Motor neuron (in vitro differentiated cells): ENCODE measurements at regions not wholly inside any gene's neighbourhood (a gene's known extent, or its start where the extent isn't known, plus 50 kb on each side); places are given as distances from the start of the nearest gene placed in this dataset.
A peak's percentile ranks its signal among the peaks of the same experiment; 100 is the strongest.

Experiments used
- ATAC-seq, 8 experiments: fragments of 200-7000 bp; cut with Tn5 transposase; replicated peaks in 6 of 8; 2 replicates each; pipeline ENCODE4 v1.8.0; 2021; ENCODE audit warnings: mild to moderate bottlenecking in 8 of 8, moderate library complexity in 8 of 8
- H3K27ac ChIP-seq, 2 donors: fragments of 250-450 bp; sonication (Bioruptor Pico); 2 replicates each; pipeline ENCODE4 v1.9.0; 2021; ENCODE audit warnings: antibody characterized with exemption in 2 of 2, mild to moderate bottlenecking in 2 of 2, moderate library complexity in 1 of 2
- H3K4me1 ChIP-seq, 2 donors: fragments of 250-450 bp; sonication (Bioruptor Pico); replicated peaks in 1 of 2; 2 replicates each; pipeline ENCODE4 v1.6.1; 2021; ENCODE audit warnings: antibody characterized with exemption in 2 of 2, mild to moderate bottlenecking in 2 of 2, moderate library complexity in 1 of 2
- H3K4me3 ChIP-seq, 5 donors: fragments of 250-450 bp; sonication (Bioruptor Pico); 2 replicates each; pipeline ENCODE4 v1.9.0; 2021; ENCODE audit warnings: antibody characterized with exemption in 5 of 5, mild to moderate bottlenecking in 5 of 5, moderate library complexity in 4 of 5
- WGBS, 10 experiments: fragments of 450-650 bp; shearing (Covaris generic); methylation state at CpG; one replicate each; pipeline ENCODE4 v1.0.0; 2022; 5-methylcytosine and 5-hydroxymethylcytosine counted together
- in situ Hi-C, 9 experiments: fragments of 400-800 bp; cut with MboI; loops; one replicate each; pipeline ENCODE4 v1.15.0; 2021; ENCODE audit warnings: low sequenced_read_pairs in 9 of 9, low pct_unique_long_range_greater_than_20kb in 2 of 9; ENCODE audit not compliant: unreplicated experiment in 9 of 9

DNA sequence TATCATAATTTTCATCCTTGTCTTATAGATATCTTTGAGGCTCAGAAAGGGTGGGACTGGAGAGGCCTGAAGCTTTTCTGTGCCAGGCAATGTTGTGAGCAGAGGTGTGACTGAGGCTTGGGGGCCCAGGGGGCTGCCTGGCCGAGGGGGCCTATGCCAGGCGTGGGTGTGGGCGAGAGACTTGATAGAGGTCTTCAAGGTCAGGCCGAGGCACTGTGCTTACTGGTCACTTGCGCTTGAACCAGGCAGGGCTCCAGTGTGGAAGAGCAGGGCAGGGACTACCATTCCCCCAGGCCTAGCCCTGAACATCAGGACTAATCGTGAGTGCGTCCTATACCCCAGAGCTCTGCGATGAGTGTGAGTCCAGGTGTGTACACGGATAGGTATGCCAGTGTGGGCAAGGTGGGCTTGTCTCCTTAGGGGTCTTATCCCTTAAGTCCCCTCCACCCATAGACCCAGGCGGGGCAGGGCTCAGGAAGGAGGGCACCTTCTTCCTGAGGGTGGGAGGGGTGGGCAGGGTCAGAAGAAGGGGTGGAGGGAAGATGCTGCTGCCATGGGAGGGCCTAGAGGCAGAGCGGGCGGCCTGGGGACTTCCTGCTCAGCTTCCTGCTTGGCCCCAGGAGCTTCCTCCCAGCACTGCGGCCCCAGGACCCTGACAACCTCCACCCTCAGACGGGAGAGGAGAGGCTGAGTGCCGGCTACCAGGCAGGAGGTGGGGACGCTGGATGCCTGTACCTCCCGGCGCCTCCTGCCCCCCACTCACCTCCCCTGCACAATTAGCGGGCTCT, 84.7 kb downstream of the LINGO1 start:
- in situ Hi-C loops, result loop anchor here in 5 of 9 experiments (25.0 kb wide), 1 partner anchor 436 kb away; no protein-coding TSS in a partner anchor
- Histone ChIP-seq H3K4me3 (no peak overlapping the region), H3K4me1 (peaks cover 47 to 58% of the 10 kb centered on the region in 2 donors), H3K27ac (no peak overlapping the region)
- 58 to 100% (median 94%) methylated on average over 1 to 5 of the region's 19 CpGs; no CpG with 5 or more reads in 6 of the 10 experiments for WGBS, 10 experiments
- peak in 3 of 8 experiments; percentile 1 to 5 (median 2) for ATAC-seq

GRCh38 chr15:77546870-77547269, 85.8 kb downstream of the LINGO1 start:
- no peak overlapping the region for H3K4me3 ChIP-seq
- in situ Hi-C loops, result loop anchor here in 5 of 9 experiments (25.0 kb wide), 1 partner anchor 435 kb away; no protein-coding TSS in a partner anchor
- no peak for ATAC-seq
- peaks cover 49 to 58% of the 10 kb centered on the region in 2 donors for H3K4me1 ChIP-seq
- H3K27ac ChIP-seq, result no peak overlapping the region
- WGBS, 10 experiments, result 60 to 100% (median 100%) methylated on average over 1 of the region's 1 CpG; no CpG with 5 or more reads in 4 of the 10 experiments

- 0 to 53% (median 27%) methylated on average over 2 to 3 of the region's 4 CpGs; no CpG with 5 or more reads in 7 of the 10 experiments for WGBS, 10 experiments
- H3K27ac ChIP-seq, result no peak overlapping the region
- peaks cover 50 to 58% of the 10 kb centered on the region in 2 donors for H3K4me1 ChIP-seq
- in situ Hi-C loops, result loop anchor here in 5 of 9 experiments (25.0 kb wide), 1 partner anchor 434 kb away; no protein-coding TSS in a partner anchor
- no peak overlapping the region for H3K4me3 ChIP-seq
- ATAC-seq, result peak in 4 of 8 experiments; percentile 3 to 32 (median 8)
Measured at GRCh38 chr15:77546050-77546501, 86.6 kb downstream of the LINGO1 start.

GRCh38 chr15:77545058-77545457, 87.7 kb downstream of the LINGO1 start:
- ATAC-seq, result no peak
- 67 to 100% (median 91%) methylated on average over 1 to 4 of the region's 6 CpGs; no CpG with 5 or more reads in 4 of the 10 experiments for WGBS, 10 experiments
- Histone ChIP-seq H3K4me3 (no peak overlapping the region), H3K27ac (no peak overlapping the region), H3K4me1 (peaks cover 48 to 57% of the 10 kb centered on the region in 2 donors)
- in situ Hi-C loops, result loop anchor here in 5 of 9 experiments (25.0 kb wide), 1 partner anchor 433 kb away; no protein-coding TSS in a partner anchor

DNA sequence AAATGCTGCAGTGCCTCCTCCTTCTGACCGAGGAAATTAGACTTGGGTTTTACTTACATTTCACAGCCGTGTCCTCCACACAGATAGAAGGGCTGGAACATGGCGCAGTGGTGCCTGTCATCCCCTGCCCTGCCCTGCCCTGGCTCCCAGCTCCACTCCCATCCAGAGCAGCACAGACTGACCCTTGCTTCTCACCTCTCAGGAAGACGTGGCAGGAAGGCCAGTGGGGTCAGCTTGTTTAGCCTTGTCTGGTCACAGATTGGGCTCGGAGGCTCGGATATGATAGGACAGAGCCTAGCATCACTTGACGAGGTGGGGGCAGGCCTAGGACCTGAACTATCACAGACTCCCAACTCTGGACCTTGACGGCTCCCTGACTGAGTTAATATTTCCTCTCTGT, 88.5 kb downstream of the LINGO1 start:
- in situ Hi-C loops, result loop anchor here in 5 of 9 experiments (25.0 kb wide), 1 partner anchor 432 kb away; no protein-coding TSS in a partner anchor
- ATAC-seq, result no peak
- Histone ChIP-seq H3K4me3 (no peak overlapping the region), H3K4me1 (peaks cover 48 to 55% of the 10 kb centered on the region in 2 donors), H3K27ac (peak overlapping the region in 1 of 2 donors; percentile 20)
- WGBS, 10 experiments, result 50 to 93% (median 61%) methylated on average over 1 to 4 of the region's 8 CpGs; no CpG with 5 or more reads in 3 of the 10 experiments

DNA sequence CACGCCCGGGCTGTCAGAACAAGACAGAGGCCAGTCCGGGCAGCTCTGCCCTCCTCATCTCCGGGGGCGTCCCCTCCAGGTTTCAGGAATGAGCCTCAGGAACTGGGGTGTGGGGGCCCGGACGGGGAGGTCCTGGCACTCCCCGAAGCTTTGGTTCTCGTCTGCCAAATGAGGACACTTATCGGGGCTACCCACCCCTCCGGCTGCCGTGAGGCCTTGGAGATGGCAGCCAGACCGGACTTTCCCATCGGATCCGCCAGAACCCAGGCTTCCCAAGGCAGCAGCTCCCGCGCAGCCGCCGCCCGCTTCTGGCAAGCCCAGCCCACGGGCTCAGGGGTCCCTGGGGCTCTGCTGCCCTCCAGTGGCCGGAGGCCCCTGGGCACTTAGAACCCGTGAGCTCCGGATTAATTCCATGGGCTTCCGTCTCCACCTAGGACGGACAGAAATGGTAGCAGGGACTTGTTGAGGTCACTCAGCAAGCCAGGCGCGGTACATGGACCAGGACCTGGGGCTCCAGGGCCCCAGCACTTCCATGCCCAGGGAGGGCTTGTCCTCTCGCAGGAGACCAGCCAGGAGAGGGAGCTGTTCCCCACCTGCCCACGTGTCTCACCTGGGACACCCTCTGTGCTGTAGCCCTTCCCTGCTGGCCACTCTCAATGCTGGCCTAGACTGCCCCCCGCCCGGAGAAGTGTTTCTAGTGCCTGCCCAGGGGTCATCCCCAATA, 89.4 kb downstream of the LINGO1 start:
- H3K27ac ChIP-seq, result no peak overlapping the region
- H3K4me1 ChIP-seq, result peaks cover 45 to 52% of the 10 kb centered on the region in 2 donors
- ATAC-seq, result peak; percentile 51 to 88 (median 76)
- WGBS, 10 experiments, result 0 to 47% (median 0%) methylated on average over 1 to 11 of the region's 32 CpGs; no CpG with 5 or more reads in 5 of the 10 experiments
- in situ Hi-C loops, result loop anchor here in 5 of 9 experiments (25.0 kb wide), 1 partner anchor 431 kb away; no protein-coding TSS in a partner anchor
- H3K4me3 ChIP-seq, result peak overlapping the region in 2 of 5 donors; percentile 24 to 27

DNA sequence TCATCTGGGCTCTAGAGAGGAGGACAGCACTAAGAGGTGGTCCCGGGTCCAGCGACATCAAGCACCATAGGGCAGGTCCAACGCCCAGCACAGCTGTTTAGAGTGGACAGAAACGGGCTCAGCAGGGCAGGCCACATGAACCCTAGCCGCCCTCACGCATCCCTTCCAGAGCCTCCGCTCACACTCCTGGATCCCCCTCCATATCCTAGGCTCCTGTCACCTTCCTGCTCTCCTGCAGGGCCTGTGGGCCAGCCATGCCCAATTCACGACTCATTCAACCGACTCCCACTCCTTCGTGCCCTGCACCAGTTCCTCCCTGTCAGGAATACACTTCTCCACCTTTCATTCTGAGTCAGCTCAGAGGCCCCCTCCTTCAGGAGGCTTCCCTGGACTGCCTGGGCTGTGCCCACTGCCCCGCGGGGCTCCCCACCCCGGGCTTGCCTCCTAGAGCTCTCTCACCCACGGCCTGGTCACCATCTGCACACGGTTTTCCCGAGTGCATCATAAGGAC, 90.2 kb downstream of the LINGO1 start:
- ATAC-seq, result no peak
- no peak overlapping the region for H3K27ac ChIP-seq
- in situ Hi-C loops, result loop anchor here in 5 of 9 experiments (25.0 kb wide), 1 partner anchor 430 kb away; no protein-coding TSS in a partner anchor
- H3K4me3 ChIP-seq, result no peak overlapping the region
- 0 to 100% (median 91%) methylated on average over 1 to 4 of the region's 16 CpGs; no CpG with 5 or more reads in 7 of the 10 experiments for WGBS, 10 experiments
- peaks cover 49 to 56% of the 10 kb centered on the region in 2 donors for H3K4me1 ChIP-seq

DNA sequence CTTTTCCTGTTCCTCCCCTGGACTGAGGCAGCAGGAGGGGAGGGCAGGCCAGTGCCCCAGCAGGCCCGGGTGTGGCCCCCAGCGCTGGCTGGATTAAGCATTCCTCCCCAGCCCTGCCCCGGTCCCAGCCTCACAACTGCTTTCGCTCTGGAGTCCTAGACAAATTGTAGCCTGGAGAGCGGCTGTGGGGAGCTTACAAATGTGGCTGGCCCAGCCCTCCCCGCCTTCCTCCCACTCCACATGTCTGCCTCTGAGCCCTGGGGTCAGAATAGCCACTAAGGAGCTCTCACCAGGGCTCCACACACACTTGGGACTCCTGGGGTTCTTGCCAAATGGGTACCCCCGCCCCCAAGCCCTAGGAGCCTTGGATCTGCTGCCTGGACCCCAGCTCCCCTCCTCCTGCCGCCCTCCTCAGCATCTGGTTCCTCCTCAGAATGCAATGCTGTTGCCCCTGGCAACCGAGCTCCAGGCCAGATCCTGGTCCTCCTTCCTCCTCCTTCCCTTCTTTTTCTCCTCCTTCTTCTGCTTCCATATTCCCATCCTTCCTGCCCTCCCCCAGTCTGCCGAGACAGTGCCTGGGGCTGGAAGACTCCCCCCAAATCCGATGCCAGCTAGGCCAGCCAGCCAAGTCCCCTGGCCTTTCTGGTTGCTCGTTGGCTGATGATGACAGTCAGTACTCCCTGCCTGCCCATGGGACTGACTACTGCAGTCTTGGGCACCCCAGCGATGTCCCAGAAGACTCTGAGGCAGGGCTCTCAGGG, 91.1 kb downstream of the LINGO1 start:
- ATAC-seq, result peak; percentile 48 to 75 (median 62)
- Histone ChIP-seq H3K27ac (peak overlapping the region; percentile 61 to 73), H3K4me1 (peaks cover 55 to 65% of the 10 kb centered on the region in 2 donors), H3K4me3 (no peak overlapping the region)
- in situ Hi-C loops, result loop anchor here in 5 of 9 experiments (25.0 kb wide), 1 partner anchor 429 kb away; no protein-coding TSS in a partner anchor
- 7 to 100% methylated on average over 1 to 3 of the region's 13 CpGs; no CpG with 5 or more reads in 8 of the 10 experiments for WGBS, 10 experiments

DNA sequence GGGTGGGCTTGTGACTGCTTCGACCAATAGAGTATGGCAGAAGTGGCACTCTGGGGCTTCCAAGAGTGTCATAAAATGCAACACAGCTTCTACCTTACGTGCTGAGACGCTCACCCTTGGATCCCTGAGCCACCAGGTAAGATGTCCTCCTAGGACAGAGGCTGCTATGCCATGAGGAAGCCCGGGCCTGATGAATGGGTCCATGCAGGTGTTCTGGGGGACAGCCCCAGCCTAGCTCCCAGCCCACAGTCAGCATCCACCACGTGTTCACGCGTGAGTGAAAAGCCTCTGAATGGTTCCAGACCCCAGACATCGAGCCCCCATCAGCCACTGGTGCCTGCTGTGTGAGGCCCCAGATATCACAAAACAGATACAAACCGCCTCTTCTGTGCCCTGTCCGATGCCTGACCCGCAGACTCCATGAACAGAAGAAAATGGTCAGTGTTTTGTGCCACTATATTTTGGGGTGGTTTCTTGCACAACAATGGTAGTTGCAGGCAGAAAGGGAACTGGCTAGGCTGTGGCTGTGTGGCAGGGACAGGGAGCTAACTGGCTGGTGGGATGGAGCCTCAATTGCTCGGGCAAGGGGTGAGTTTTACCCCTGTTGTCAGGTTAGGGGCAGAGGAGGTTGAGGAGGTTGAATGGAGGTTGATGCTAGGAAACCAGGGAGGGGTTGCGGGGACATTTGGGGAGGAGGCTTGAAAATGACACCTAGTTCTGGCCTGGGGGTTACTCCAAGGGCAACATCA, 92.2 kb downstream of the LINGO1 start:
- in situ Hi-C loops, result loop anchor here in 5 of 9 experiments (25.0 kb wide), 1 partner anchor 428 kb away; no protein-coding TSS in a partner anchor
- no peak for ATAC-seq
- WGBS, 10 experiments, result 40 to 100% (median 86%) methylated on average over 1 to 4 of the region's 13 CpGs; no CpG with 5 or more reads in 5 of the 10 experiments
- Histone ChIP-seq H3K4me3 (no peak overlapping the region), H3K4me1 (peaks cover 58 to 69% of the 10 kb centered on the region in 2 donors), H3K27ac (peak overlapping the region in 1 of 2 donors; percentile 73)

- H3K27ac ChIP-seq, result no peak overlapping the region
- H3K4me1 ChIP-seq, result peaks cover 62 to 68% of the 10 kb centered on the region in 2 donors
- no peak overlapping the region for H3K4me3 ChIP-seq
- ATAC-seq, result no peak
- WGBS, 10 experiments, result 57 to 90% (median 80%) methylated on average over 1 to 5 of the region's 5 CpGs; no CpG with 5 or more reads in 3 of the 10 experiments
- in situ Hi-C loops, result loop anchor here in 5 of 9 experiments (25.0 kb wide), 1 partner anchor 427 kb away; no protein-coding TSS in a partner anchor
Measured at GRCh38 chr15:77538793-77539497, 93.8 kb downstream of the LINGO1 start.
